WTC11 (cell line): ENCODE measurements at regions not wholly inside any gene's neighbourhood (a gene's known extent, or its start where the extent isn't known, plus 50 kb on each side); places are given as distances from the start of the nearest gene placed in this dataset.

Experiments
- ATF3 ChIP-seq: sonication (generic); formaldehyde crosslinking; conservative IDR thresholded peaks from 2 replicates; pipeline ENCODE4 v1.8.1; 2022; ENCODE audit warnings: mild to moderate bottlenecking, missing genetic modification reagents
- ATF6 ChIP-seq: sonication (generic); formaldehyde crosslinking; IDR thresholded peaks from 2 replicates; pipeline ENCODE4 v1.8.1; 2023; ENCODE audit warnings: mild to moderate bottlenecking, missing genetic modification reagents
- CTCF ChIP-seq: fragments of 200-600 bp; IDR thresholded peaks from 2 replicates; pipeline ENCODE4 v1.8.0; 2022; ENCODE audit warnings: antibody characterized with exemption
- ELF4 ChIP-seq: sonication (generic); formaldehyde crosslinking; IDR thresholded peaks from 2 replicates; pipeline ENCODE4 v1.8.1; 2022; ENCODE audit warnings: low read depth, mild to moderate bottlenecking, moderate library complexity, missing genetic modification reagents
- FOXJ3 ChIP-seq: sonication (generic); formaldehyde crosslinking; IDR thresholded peaks from 2 replicates; pipeline ENCODE4 v1.9.0; 2021; ENCODE audit warnings: missing genetic modification reagents, mild to moderate bottlenecking, borderline replicate concordance
- IRF1 ChIP-seq: sonication (generic); formaldehyde crosslinking; IDR thresholded peaks from 2 replicates; pipeline ENCODE4 v1.8.0; 2023; ENCODE audit warnings: missing genetic modification reagents
- TEAD4 ChIP-seq: sonication (generic); formaldehyde crosslinking; IDR thresholded peaks from 2 replicates; pipeline ENCODE4 v1.8.0; 2022; ENCODE audit warnings: mild to moderate bottlenecking, missing genetic modification reagents
- USF1 ChIP-seq: sonication (generic); formaldehyde crosslinking; IDR thresholded peaks from 2 replicates; pipeline ENCODE4 v1.8.0; 2022; ENCODE audit warnings: mild to moderate bottlenecking, missing genetic modification reagents
- ZNF416 ChIP-seq: fragments of 250-450 bp; sonication (Bioruptor Pico); IDR thresholded peaks from 2 replicates; pipeline ENCODE4 v1.9.0; 2021; ENCODE audit warnings: mild to moderate bottlenecking, inconsistent platforms

- no peak for TF ChIP-seq CTCF
- TF ChIP-seq ATF3 (CRISPR knock-in tag) = no peak
- TF ChIP-seq ATF6 (CRISPR knock-in tag) = no peak
- no peak for TF ChIP-seq ELF4
- TF ChIP-seq ZNF416 (CRISPR knock-in tag) = no peak
- TF ChIP-seq IRF1 = no peak
- TF ChIP-seq FOXJ3 (CRISPR knock-in tag) = no peak
- TF ChIP-seq USF1 = no peak
- TF ChIP-seq TEAD4 (CRISPR knock-in tag) = no peak
Observed at GRCh38 chr2:224104668-224105386, 65.7 kb upstream of the SERPINE2 start.
